ENCODE measurements at regions not wholly inside any gene's neighbourhood (a gene's known extent, or its start where the extent isn't known, plus 50 kb on each side); places are given as distances from the start of the nearest gene placed in this dataset.

GRCh38 chr6:104585646-104586045 lies 274.1 kb downstream of the HACE1 start:
- TF ChIP-seq CTCF (IDR thresholded peaks at IDR 0.05; ENCODE audit: unreplicated experiment): no peak
- Mint-ChIP-seq H3K9me3 (no peaks in the 10 kb centered on the region), H3K36me3 (no peaks in the 10 kb centered on the region), H3K4me3 (no peak overlapping the region), H3K27me3 (ENCODE audit: low read depth) (no peaks in the 10 kb centered on the region), H3K4me1 (peaks cover 10% of the 10 kb centered on the region), H3K27ac (no peak overlapping the region)
- no peak for DNase-seq (ENCODE audit: low spot score in 2 of 2, unreplicated experiment in 2 of 2)

GRCh38 chr6:104580452-104580851 lies 279.3 kb downstream of the HACE1 start:
- Mint-ChIP-seq H3K27ac (no peak overlapping the region), H3K36me3 (no peaks in the 10 kb centered on the region), H3K4me3 (no peak overlapping the region), H3K9me3 (peaks cover 6% of the 10 kb centered on the region), H3K4me1 (peaks cover 3% of the 10 kb centered on the region), H3K27me3 (ENCODE audit: low read depth) (no peaks in the 10 kb centered on the region)
- TF ChIP-seq CTCF (IDR thresholded peaks at IDR 0.05; ENCODE audit: unreplicated experiment): no peak
- DNase-seq (ENCODE audit: low spot score in 2 of 2, unreplicated experiment in 2 of 2): no peak

- H3K36me3 Mint-ChIP-seq: no peaks in the 10 kb centered on the region
- no peak for DNase-seq (ENCODE audit: low spot score in 2 of 2, unreplicated experiment in 2 of 2)
- H3K27me3 Mint-ChIP-seq (ENCODE audit: low read depth): no peaks in the 10 kb centered on the region
- TF ChIP-seq CTCF (IDR thresholded peaks at IDR 0.05; ENCODE audit: unreplicated experiment): no peak
- peaks cover 6% of the 10 kb centered on the region for H3K9me3 Mint-ChIP-seq
- no peaks in the 10 kb centered on the region for H3K4me1 Mint-ChIP-seq
- H3K4me3 Mint-ChIP-seq: no peak overlapping the region
- H3K27ac Mint-ChIP-seq: no peak overlapping the region
These were observed 280.3 kb downstream of the HACE1 start for GRCh38 chr6:104579310-104579863.

GRCh38 chr6:104575536-104575935 lies 284.2 kb downstream of the HACE1 start:
- no peak for DNase-seq (ENCODE audit: low spot score in 2 of 2, unreplicated experiment in 2 of 2)
- TF ChIP-seq CTCF (IDR thresholded peaks at IDR 0.05; ENCODE audit: unreplicated experiment): no peak
- Mint-ChIP-seq H3K27me3 (ENCODE audit: low read depth) (no peaks in the 10 kb centered on the region), H3K4me3 (no peak overlapping the region), H3K9me3 (peaks cover 6% of the 10 kb centered on the region), H3K36me3 (no peaks in the 10 kb centered on the region), H3K4me1 (no peaks in the 10 kb centered on the region), H3K27ac (no peak overlapping the region)

- no peaks in the 10 kb centered on the region for H3K4me1 Mint-ChIP-seq
- peaks cover 2% of the 10 kb centered on the region for H3K36me3 Mint-ChIP-seq
- H3K27me3 Mint-ChIP-seq (ENCODE audit: low read depth): no peaks in the 10 kb centered on the region
- H3K4me3 Mint-ChIP-seq: no peak overlapping the region
- no peak for DNase-seq (ENCODE audit: low spot score in 2 of 2, unreplicated experiment in 2 of 2)
- TF ChIP-seq CTCF (IDR thresholded peaks at IDR 0.05; ENCODE audit: unreplicated experiment): no peak
- H3K9me3 Mint-ChIP-seq: peaks cover 9% of the 10 kb centered on the region
- no peak overlapping the region for H3K27ac Mint-ChIP-seq
These were observed 285.5 kb downstream of the HACE1 start for GRCh38 chr6:104574135-104574750.
